CD4-positive, CD25-positive, alpha-beta regulatory T cell (primary cell): ENCODE measurements at regions not wholly inside any gene's neighbourhood (a gene's known extent, or its start where the extent isn't known, plus 50 kb on each side); places are given as distances from the start of the nearest gene placed in this dataset.

Experiments used
- ATAC-seq, 2 donors: fragments of 150-1000 bp; cut with Tn5 transposase; one replicate each; pipeline ENCODE4 v1.10.0; 2021; ENCODE audit warnings: low read depth in 2 of 2, moderate number of reproducible peaks in 2 of 2, moderate library complexity in 1 of 2
- DNase-seq, 3 donors: peaks; one replicate each; pipeline versions ENCODE4 v3.0.0 to v3.0.0-alpha.2; 2012 to 2022; ENCODE audit warnings: mixed read lengths in 1 of 3
- H3K27ac ChIP-seq: one replicate; pipeline ENCODE4 v1.7.0; 2013; ENCODE audit warnings: mild to moderate bottlenecking, low read length; ENCODE audit not compliant: insufficient read depth, poor library complexity, severe bottlenecking
- H3K27me3 ChIP-seq: one replicate; pipeline ENCODE4 v1.7.0; 2013; ENCODE audit warnings: low read length; ENCODE audit not compliant: control insufficient read depth, insufficient read depth
- H3K36me3 ChIP-seq: one replicate; pipeline ENCODE4 v1.7.0; 2013; ENCODE audit warnings: mild to moderate bottlenecking, low read length, moderate library complexity; ENCODE audit not compliant: control insufficient read depth, insufficient read depth
- H3K4me1 ChIP-seq: 2 replicates; pipeline ENCODE4 v1.7.0; 2013; ENCODE audit warnings: mild to moderate bottlenecking, low read length; ENCODE audit not compliant: insufficient read depth, control insufficient read depth, poor library complexity, severe bottlenecking
- H3K4me3 ChIP-seq: one replicate; pipeline ENCODE4 v1.7.0; 2013; ENCODE audit warnings: low read depth, mild to moderate bottlenecking, low read length, moderate library complexity
- H3K9me3 ChIP-seq, 2 experiments: 1 replicate in 1 of 2; 2 replicates in 1 of 2; pipeline ENCODE4 v1.7.0; 2013; ENCODE audit warnings: low read length in 2 of 2, mild to moderate bottlenecking in 1 of 2, moderate library complexity in 1 of 2; ENCODE audit not compliant: control insufficient read depth in 2 of 2
- H3K27ac Mint-ChIP-seq, 3 donors: one replicate each; pipeline ENCODE4 v1.8.0; 2020 to 2022; ENCODE audit warnings: mild to moderate bottlenecking in 3 of 3, mixed read lengths in 3 of 3, moderate library complexity in 2 of 3
- H3K27me3 Mint-ChIP-seq: one replicate; pipeline ENCODE4 v1.8.0; 2022; ENCODE audit warnings: mild to moderate bottlenecking, mixed read lengths
- H3K36me3 Mint-ChIP-seq: one replicate; pipeline ENCODE4 v1.8.0; 2020; ENCODE audit warnings: mixed read lengths
- H3K4me1 Mint-ChIP-seq, 4 donors: one replicate each; pipeline ENCODE4 v1.8.0; 2020 to 2022; ENCODE audit warnings: mixed read lengths in 4 of 4, mild to moderate bottlenecking in 1 of 4
- H3K4me3 Mint-ChIP-seq, 4 donors: one replicate each; pipeline ENCODE4 v1.8.0; 2020 to 2022; ENCODE audit warnings: mild to moderate bottlenecking in 4 of 4, mixed read lengths in 4 of 4, moderate library complexity in 3 of 4
- H3K9me3 Mint-ChIP-seq, 7 donors: one replicate each; pipeline ENCODE4 v1.8.0; 2020 to 2022; ENCODE audit warnings: mixed read lengths in 7 of 7, mild to moderate bottlenecking in 3 of 7, moderate library complexity in 2 of 7

GRCh38 chr9:78997296-78997695 is 574.5 kb upstream of the TLE4 start:
- H3K9me3 Mint-ChIP-seq, result peaks cover 0 to 3% (median 0%) of the 10 kb centered on the region in 7 donors
- no peaks in the 10 kb centered on the region for H3K4me1 ChIP-seq
- no peak overlapping the region for H3K4me3 Mint-ChIP-seq
- no peak overlapping the region for H3K27ac ChIP-seq
- no peaks in the 10 kb centered on the region for H3K27me3 ChIP-seq
- H3K36me3 ChIP-seq, result no peaks in the 10 kb centered on the region
- ATAC-seq (no peak), DNase-seq (no peak)
- no peaks in the 10 kb centered on the region for H3K27me3 Mint-ChIP-seq
- no peaks in the 10 kb centered on the region for H3K9me3 ChIP-seq
- no peak overlapping the region for H3K4me3 ChIP-seq
- no peaks in the 10 kb centered on the region for H3K36me3 Mint-ChIP-seq
- H3K27ac Mint-ChIP-seq, result no peak overlapping the region
- no peaks in the 10 kb centered on the region for H3K4me1 Mint-ChIP-seq

GRCh38 chr9:79000230-79001002 is 571.3 kb upstream of the TLE4 start:
- no peak overlapping the region for H3K27ac Mint-ChIP-seq
- H3K4me3 Mint-ChIP-seq, result no peak overlapping the region
- no peak for DNase-seq
- no peaks in the 10 kb centered on the region for H3K27me3 Mint-ChIP-seq
- ATAC-seq, result no peak
- Histone ChIP-seq H3K27me3 (no peaks in the 10 kb centered on the region), H3K9me3 (no peaks in the 10 kb centered on the region), H3K4me1 (no peaks in the 10 kb centered on the region), H3K36me3 (no peaks in the 10 kb centered on the region), H3K4me3 (no peak overlapping the region), H3K27ac (no peak overlapping the region)
- H3K4me1 Mint-ChIP-seq, result no peaks in the 10 kb centered on the region
- H3K9me3 Mint-ChIP-seq, result peaks cover 0 to 3% (median 0%) of the 10 kb centered on the region in 7 donors
- no peaks in the 10 kb centered on the region for H3K36me3 Mint-ChIP-seq

- H3K4me3 Mint-ChIP-seq, result no peak overlapping the region
- DNase-seq (no peak), ATAC-seq (no peak)
- Histone ChIP-seq H3K27ac (no peak overlapping the region), H3K9me3 (no peaks in the 10 kb centered on the region), H3K4me1 (no peaks in the 10 kb centered on the region), H3K36me3 (no peaks in the 10 kb centered on the region), H3K27me3 (no peaks in the 10 kb centered on the region), H3K4me3 (no peak overlapping the region)
- H3K9me3 Mint-ChIP-seq, result peaks cover 0 to 3% (median 0%) of the 10 kb centered on the region in 7 donors
- H3K36me3 Mint-ChIP-seq, result no peaks in the 10 kb centered on the region
- no peaks in the 10 kb centered on the region for H3K4me1 Mint-ChIP-seq
- H3K27ac Mint-ChIP-seq, result no peak overlapping the region
- no peaks in the 10 kb centered on the region for H3K27me3 Mint-ChIP-seq
These were observed 570.8 kb upstream of the TLE4 start for GRCh38 chr9:79001012-79001411.

GRCh38 chr9:79003514-79003913 is 568.3 kb upstream of the TLE4 start:
- Mint-ChIP-seq H3K27me3 (no peaks in the 10 kb centered on the region), H3K9me3 (peaks cover 0 to 3% (median 0%) of the 10 kb centered on the region in 7 donors), H3K27ac (no peak overlapping the region), H3K4me1 (no peaks in the 10 kb centered on the region), H3K4me3 (no peak overlapping the region), H3K36me3 (no peaks in the 10 kb centered on the region)
- Histone ChIP-seq H3K36me3 (no peaks in the 10 kb centered on the region), H3K9me3 (no peaks in the 10 kb centered on the region), H3K27ac (no peak overlapping the region), H3K4me3 (no peak overlapping the region), H3K4me1 (no peaks in the 10 kb centered on the region), H3K27me3 (no peaks in the 10 kb centered on the region)
- ATAC-seq, result no peak
- DNase-seq, result no peak

- Mint-ChIP-seq H3K9me3 (peaks cover 0 to 3% (median 0%) of the 10 kb centered on the region in 7 donors), H3K27ac (no peak overlapping the region), H3K4me3 (no peak overlapping the region), H3K36me3 (no peaks in the 10 kb centered on the region), H3K27me3 (no peaks in the 10 kb centered on the region), H3K4me1 (no peaks in the 10 kb centered on the region)
- H3K4me1 ChIP-seq, result no peaks in the 10 kb centered on the region
- no peak overlapping the region for H3K4me3 ChIP-seq
- H3K27ac ChIP-seq, result no peak overlapping the region
- no peaks in the 10 kb centered on the region for H3K9me3 ChIP-seq
- H3K36me3 ChIP-seq, result no peaks in the 10 kb centered on the region
- DNase-seq, result no peak
- no peak for ATAC-seq
- no peaks in the 10 kb centered on the region for H3K27me3 ChIP-seq
These were observed 567.7 kb upstream of the TLE4 start for GRCh38 chr9:79004032-79004431.

GRCh38 chr9:79006546-79006945 is 565.2 kb upstream of the TLE4 start:
- no peaks in the 10 kb centered on the region for H3K36me3 ChIP-seq
- H3K27me3 ChIP-seq, result no peaks in the 10 kb centered on the region
- Mint-ChIP-seq H3K4me3 (no peak overlapping the region), H3K36me3 (no peaks in the 10 kb centered on the region), H3K27me3 (no peaks in the 10 kb centered on the region), H3K4me1 (no peaks in the 10 kb centered on the region), H3K9me3 (peaks cover 0 to 4% (median 0%) of the 10 kb centered on the region in 7 donors), H3K27ac (no peak overlapping the region)
- H3K27ac ChIP-seq, result no peak overlapping the region
- ATAC-seq, result no peak
- no peaks in the 10 kb centered on the region for H3K4me1 ChIP-seq
- H3K9me3 ChIP-seq, result no peaks in the 10 kb centered on the region
- no peak for DNase-seq
- H3K4me3 ChIP-seq, result no peak overlapping the region

- H3K9me3 Mint-ChIP-seq, result peaks cover 0 to 4% (median 0%) of the 10 kb centered on the region in 7 donors
- no peaks in the 10 kb centered on the region for H3K4me1 Mint-ChIP-seq
- no peak overlapping the region for H3K4me3 Mint-ChIP-seq
- Histone ChIP-seq H3K4me3 (no peak overlapping the region), H3K27me3 (no peaks in the 10 kb centered on the region), H3K9me3 (no peaks in the 10 kb centered on the region), H3K4me1 (no peaks in the 10 kb centered on the region), H3K27ac (no peak overlapping the region), H3K36me3 (no peaks in the 10 kb centered on the region)
- ATAC-seq (no peak), DNase-seq (no peak)
- no peak overlapping the region for H3K27ac Mint-ChIP-seq
- H3K27me3 Mint-ChIP-seq, result no peaks in the 10 kb centered on the region
- no peaks in the 10 kb centered on the region for H3K36me3 Mint-ChIP-seq
These were observed 563.9 kb upstream of the TLE4 start for GRCh38 chr9:79007701-79008483.
